Neural cell (in vitro differentiated cells): ENCODE measurements at regions not wholly inside any gene's neighbourhood (a gene's known extent, or its start where the extent isn't known, plus 50 kb on each side); places are given as distances from the start of the nearest gene placed in this dataset.

Source experiments
- H2AFZ ChIP-seq: fragments of 200-600, 300-800 bp; sonication (generic), shearing (Covaris generic); 2 replicates; pipeline ENCODE4 v1.6.0; 2014; ENCODE audit warnings: low read depth, mild to moderate bottlenecking, antibody characterized with exemption, low read length, moderate library complexity
- H3F3A ChIP-seq: fragments of 200-600 bp; shearing (Covaris generic); 2 replicates; pipeline ENCODE4 v1.6.1; 2016; ENCODE audit warnings: mild to moderate bottlenecking, moderate library complexity, mixed read lengths, antibody characterized with exemption, low read length; ENCODE audit not compliant: insufficient read depth, poor library complexity, severe bottlenecking
- H3K27ac ChIP-seq: fragments of 200-600, 300-800 bp; sonication (generic), shearing (Covaris generic); 2 replicates; pipeline ENCODE4 v1.5.1; 2014; ENCODE audit warnings: mild to moderate bottlenecking, low read length, moderate library complexity
- H3K27me3 ChIP-seq: fragments of 300-800, 200-600 bp; sonication (generic), shearing (Covaris generic); 2 replicates; pipeline ENCODE4 v1.6.0; 2014; ENCODE audit warnings: mild to moderate bottlenecking, low read depth, low read length, moderate library complexity; ENCODE audit not compliant: insufficient read depth
- H3K36me3 ChIP-seq: fragments of 300-800, 200-600 bp; sonication (generic), shearing (Covaris generic); 2 replicates; pipeline ENCODE4 v1.5.1; 2014; ENCODE audit warnings: mild to moderate bottlenecking, antibody characterized with exemption, low read length, moderate library complexity; ENCODE audit not compliant: insufficient read depth
- H3K4me2 ChIP-seq: fragments of 300-800, 200-600 bp; sonication (generic), shearing (Covaris generic); 2 replicates; pipeline ENCODE4 v1.6.0; 2014; ENCODE audit warnings: mild to moderate bottlenecking, low read length
- H3K4me3 ChIP-seq: fragments of 300-800, 200-600 bp; sonication (generic), shearing (Covaris generic); 2 replicates; pipeline ENCODE4 v1.5.1; 2014; ENCODE audit warnings: mild to moderate bottlenecking, low read length, moderate library complexity
- H3K79me2 ChIP-seq: fragments of 200-600 bp; shearing (Covaris generic); replicated peaks from 2 replicates; pipeline ENCODE4 v1.6.0; 2014; ENCODE audit warnings: mild to moderate bottlenecking, low read length, moderate library complexity; ENCODE audit not compliant: insufficient read depth
- H3K9ac ChIP-seq: fragments of 300-800, 200-600 bp; sonication (generic), shearing (Covaris generic); 2 replicates; pipeline ENCODE4 v1.6.1; 2016; ENCODE audit warnings: mild to moderate bottlenecking, low read length, mixed read lengths
- H3K9me2 ChIP-seq: fragments of 200-600 bp; shearing (Covaris generic); 2 replicates; pipeline ENCODE4 v1.6.1; 2016; ENCODE audit warnings: mild to moderate bottlenecking, low read length, mixed read lengths; ENCODE audit not compliant: insufficient read depth
- H3K9me3 ChIP-seq: fragments of 200-600, 300-800 bp; sonication (generic), shearing (Covaris generic); 2 replicates; pipeline ENCODE4 v1.6.1; 2016; ENCODE audit warnings: mild to moderate bottlenecking, mixed run types, low read length, moderate library complexity, mixed read lengths
- H4K20me1 ChIP-seq: fragments of 200-600 bp; shearing (Covaris generic); 2 replicates; pipeline ENCODE4 v1.6.1; 2016; ENCODE audit warnings: mild to moderate bottlenecking, mixed run types; ENCODE audit not compliant: insufficient read depth
- EP300 ChIP-seq: fragments of 450-650 bp; conservative IDR thresholded peaks from 2 replicates; pipeline ENCODE4 v1.6.1; 2014; ENCODE audit warnings: antibody characterized with exemption, mild to moderate bottlenecking, moderate library complexity; ENCODE audit not compliant: poor library complexity, severe bottlenecking
- EZH2 ChIP-seq: fragments of 200-600, 300-800 bp; shearing (Covaris generic), sonication (generic); IDR thresholded peaks from 2 replicates; pipeline ENCODE4 v1.6.1; 2014; ENCODE audit warnings: antibody characterized with exemption, low read length, borderline replicate concordance, mild to moderate bottlenecking; ENCODE audit not compliant: insufficient read depth, poor library complexity, severe bottlenecking
- MXI1 ChIP-seq: fragments of 450-650 bp; conservative IDR thresholded peaks from 2 replicates; pipeline ENCODE4 v1.6.1; 2014; ENCODE audit warnings: antibody characterized with exemption, mild to moderate bottlenecking; ENCODE audit not compliant: poor library complexity, severe bottlenecking
- POLR2AphosphoS5 ChIP-seq: IDR thresholded peaks from 2 replicates; pipeline ENCODE4 v1.6.1; 2012
- RAD21 ChIP-seq: fragments of 450-650 bp; conservative IDR thresholded peaks from 2 replicates; pipeline ENCODE4 v1.6.1; 2014; ENCODE audit warnings: antibody characterized with exemption, mild to moderate bottlenecking, moderate library complexity
- SMC3 ChIP-seq: fragments of 450-650 bp; conservative IDR thresholded peaks from 2 replicates; pipeline ENCODE4 v1.6.1; 2014; ENCODE audit warnings: antibody characterized with exemption, mild to moderate bottlenecking, moderate library complexity; ENCODE audit not compliant: poor library complexity
- TAF1 ChIP-seq: IDR thresholded peaks from 2 replicates; pipeline ENCODE4 v1.6.1; 2012; ENCODE audit warnings: low read depth
- TF ChIP-seq, protein P1 (sequence below): IDR thresholded peaks from 2 replicates; pipeline ENCODE4 v1.6.1; 2012; ENCODE audit warnings: borderline replicate concordance
- TF ChIP-seq, protein P2 (sequence below): fragments of 450-650 bp; IDR thresholded peaks from 2 replicates; pipeline ENCODE4 v1.5.1; 2014; ENCODE audit warnings: antibody characterized with exemption, mild to moderate bottlenecking, moderate library complexity; ENCODE audit not compliant: poor library complexity, severe bottlenecking

GRCh38 chr4:61049018-61049417 lies 151.1 kb upstream of the ADGRL3 start:
- no peak overlapping the region for H3K4me2 ChIP-seq
- no peak for TF ChIP-seq MXI1
- TF ChIP-seq, protein P1, sequence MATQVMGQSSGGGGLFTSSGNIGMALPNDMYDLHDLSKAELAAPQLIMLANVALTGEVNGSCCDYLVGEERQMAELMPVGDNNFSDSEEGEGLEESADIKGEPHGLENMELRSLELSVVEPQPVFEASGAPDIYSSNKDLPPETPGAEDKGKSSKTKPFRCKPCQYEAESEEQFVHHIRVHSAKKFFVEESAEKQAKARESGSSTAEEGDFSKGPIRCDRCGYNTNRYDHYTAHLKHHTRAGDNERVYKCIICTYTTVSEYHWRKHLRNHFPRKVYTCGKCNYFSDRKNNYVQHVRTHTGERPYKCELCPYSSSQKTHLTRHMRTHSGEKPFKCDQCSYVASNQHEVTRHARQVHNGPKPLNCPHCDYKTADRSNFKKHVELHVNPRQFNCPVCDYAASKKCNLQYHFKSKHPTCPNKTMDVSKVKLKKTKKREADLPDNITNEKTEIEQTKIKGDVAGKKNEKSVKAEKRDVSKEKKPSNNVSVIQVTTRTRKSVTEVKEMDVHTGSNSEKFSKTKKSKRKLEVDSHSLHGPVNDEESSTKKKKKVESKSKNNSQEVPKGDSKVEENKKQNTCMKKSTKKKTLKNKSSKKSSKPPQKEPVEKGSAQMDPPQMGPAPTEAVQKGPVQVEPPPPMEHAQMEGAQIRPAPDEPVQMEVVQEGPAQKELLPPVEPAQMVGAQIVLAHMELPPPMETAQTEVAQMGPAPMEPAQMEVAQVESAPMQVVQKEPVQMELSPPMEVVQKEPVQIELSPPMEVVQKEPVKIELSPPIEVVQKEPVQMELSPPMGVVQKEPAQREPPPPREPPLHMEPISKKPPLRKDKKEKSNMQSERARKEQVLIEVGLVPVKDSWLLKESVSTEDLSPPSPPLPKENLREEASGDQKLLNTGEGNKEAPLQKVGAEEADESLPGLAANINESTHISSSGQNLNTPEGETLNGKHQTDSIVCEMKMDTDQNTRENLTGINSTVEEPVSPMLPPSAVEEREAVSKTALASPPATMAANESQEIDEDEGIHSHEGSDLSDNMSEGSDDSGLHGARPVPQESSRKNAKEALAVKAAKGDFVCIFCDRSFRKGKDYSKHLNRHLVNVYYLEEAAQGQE, result no peak
- TF ChIP-seq SMC3, result no peak
- TF ChIP-seq POLR2AphosphoS5, result no peak
- no peak for TF ChIP-seq TAF1
- no peak for TF ChIP-seq EP300
- TF ChIP-seq RAD21, result no peak
- no peak for TF ChIP-seq EZH2
- TF ChIP-seq, protein P2, sequence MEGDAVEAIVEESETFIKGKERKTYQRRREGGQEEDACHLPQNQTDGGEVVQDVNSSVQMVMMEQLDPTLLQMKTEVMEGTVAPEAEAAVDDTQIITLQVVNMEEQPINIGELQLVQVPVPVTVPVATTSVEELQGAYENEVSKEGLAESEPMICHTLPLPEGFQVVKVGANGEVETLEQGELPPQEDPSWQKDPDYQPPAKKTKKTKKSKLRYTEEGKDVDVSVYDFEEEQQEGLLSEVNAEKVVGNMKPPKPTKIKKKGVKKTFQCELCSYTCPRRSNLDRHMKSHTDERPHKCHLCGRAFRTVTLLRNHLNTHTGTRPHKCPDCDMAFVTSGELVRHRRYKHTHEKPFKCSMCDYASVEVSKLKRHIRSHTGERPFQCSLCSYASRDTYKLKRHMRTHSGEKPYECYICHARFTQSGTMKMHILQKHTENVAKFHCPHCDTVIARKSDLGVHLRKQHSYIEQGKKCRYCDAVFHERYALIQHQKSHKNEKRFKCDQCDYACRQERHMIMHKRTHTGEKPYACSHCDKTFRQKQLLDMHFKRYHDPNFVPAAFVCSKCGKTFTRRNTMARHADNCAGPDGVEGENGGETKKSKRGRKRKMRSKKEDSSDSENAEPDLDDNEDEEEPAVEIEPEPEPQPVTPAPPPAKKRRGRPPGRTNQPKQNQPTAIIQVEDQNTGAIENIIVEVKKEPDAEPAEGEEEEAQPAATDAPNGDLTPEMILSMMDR, result no peak
- H3K9ac ChIP-seq, result no peak overlapping the region
- H3K27me3 ChIP-seq, result no peaks in the 10 kb centered on the region
- no peaks in the 10 kb centered on the region for H3K36me3 ChIP-seq
- H2AFZ ChIP-seq, result no peak overlapping the region
- no peaks in the 10 kb centered on the region for H3K9me3 ChIP-seq
- no peak overlapping the region for H3K27ac ChIP-seq
- no peaks in the 10 kb centered on the region for H3K79me2 ChIP-seq
- H4K20me1 ChIP-seq, result no peaks in the 10 kb centered on the region
- no peaks in the 10 kb centered on the region for H3K9me2 ChIP-seq
- no peaks in the 10 kb centered on the region for H3F3A ChIP-seq
- H3K4me3 ChIP-seq, result no peak overlapping the region

- no peaks in the 10 kb centered on the region for H3F3A ChIP-seq
- no peaks in the 10 kb centered on the region for H4K20me1 ChIP-seq
- H3K9ac ChIP-seq, result no peak overlapping the region
- no peak overlapping the region for H3K4me2 ChIP-seq
- H3K9me2 ChIP-seq, result no peaks in the 10 kb centered on the region
- no peaks in the 10 kb centered on the region for H3K27me3 ChIP-seq
- no peak overlapping the region for H3K4me3 ChIP-seq
- H2AFZ ChIP-seq, result no peak overlapping the region
- H3K9me3 ChIP-seq, result no peaks in the 10 kb centered on the region
- no peak overlapping the region for H3K27ac ChIP-seq
- H3K79me2 ChIP-seq, result no peaks in the 10 kb centered on the region
- no peaks in the 10 kb centered on the region for H3K36me3 ChIP-seq
- TF ChIP-seq MXI1, result no peak
- no peak for TF ChIP-seq RAD21
- TF ChIP-seq, protein P2, result no peak
- TF ChIP-seq POLR2AphosphoS5, result no peak
- TF ChIP-seq SMC3, result no peak
- no peak for TF ChIP-seq TAF1
Observed at GRCh38 chr4:61067381-61067780, 132.7 kb upstream of the ADGRL3 start.
